H1 (cell line): ENCODE measurements at regions not wholly inside any gene's neighbourhood (a gene's known extent, or its start where the extent isn't known, plus 50 kb on each side); places are given as distances from the start of the nearest gene placed in this dataset.

ENCODE experiments used
- CTCF ChIA-PET: fragments of 300-600 bp; sonication (Branson Sonifier 250); formaldehyde crosslinking; loops from one replicate; lab custom pipeline; 2021; ENCODE audit not compliant: partially characterized antibody; lab: Charles Lee
- POLR2A ChIA-PET: fragments of 300-600 bp; sonication (Branson Sonifier 250); formaldehyde crosslinking; loops from one replicate; lab custom pipeline; 2021; ENCODE audit warnings: inconsistent platforms; ENCODE audit not compliant: partially characterized antibody; lab: Charles Lee
- DNase-seq, 2 experiments: peaks; one replicate each; pipeline versions ENCODE4 v3.0.0 to v3.0.0-alpha.2; 2010 to 2022; ENCODE audit warnings: low spot score in 2 of 2, low read depth in 1 of 2, mixed read lengths in 1 of 2
- FAIRE-seq: peaks from 2 replicates; lab custom pipeline; 2011; peaks lifted over from hg19 to GRCh38; lab: Jason Lieb, UNC
- H2AFZ ChIP-seq: 2 replicates; pipeline ENCODE4 v1.8.1; 2012; ENCODE audit warnings: low read length, inconsistent platforms
- H2AK5ac ChIP-seq: 2 replicates; pipeline ENCODE4 v1.6.1; 2013; ENCODE audit warnings: low read depth, low read length
- H2BK120ac ChIP-seq: replicated peaks from 2 replicates; pipeline ENCODE3; 2013; ENCODE audit warnings: low read depth, low read length, inconsistent platforms
- H2BK12ac ChIP-seq: 2 replicates; pipeline ENCODE4 v1.6.1; 2013; ENCODE audit warnings: low read depth, low read length
- H2BK15ac ChIP-seq: 2 replicates; pipeline ENCODE4 v1.6.1; 2013; ENCODE audit warnings: low read length
- H2BK20ac ChIP-seq: 2 replicates; pipeline ENCODE4 v1.6.1; 2013; ENCODE audit warnings: low read length
- H2BK5ac ChIP-seq: 2 replicates; pipeline ENCODE4 v1.6.1; 2013; ENCODE audit warnings: low read depth, low read length
- H3K14ac ChIP-seq: 2 replicates; pipeline ENCODE4 v1.6.1; 2013; ENCODE audit warnings: inconsistent platforms; ENCODE audit not compliant: insufficient read length
- H3K18ac ChIP-seq: 2 replicates; pipeline ENCODE4 v1.6.1; 2013; ENCODE audit warnings: low read length; ENCODE audit errors: extremely low read depth
- H3K23ac ChIP-seq: 2 replicates; pipeline ENCODE4 v1.6.1; 2013; ENCODE audit warnings: inconsistent platforms; ENCODE audit not compliant: insufficient read length
- H3K23me2 ChIP-seq: 2 replicates; pipeline ENCODE4 v1.6.1; 2013; ENCODE audit warnings: low read depth, low read length
- H3K27ac ChIP-seq: 2 replicates; pipeline ENCODE4 v1.6.1; 2011; ENCODE audit warnings: low read depth, low read length, inconsistent platforms
- H3K27me3 ChIP-seq, 4 experiments: replicated peaks in 1 of 4; 1 replicate in 1 of 4; 2 replicates in 3 of 4; pipeline versions ENCODE4 v1.6.1 to v1.8.1; 2011 to 2013; ENCODE audit warnings: low read length in 3 of 4, mild to moderate bottlenecking in 3 of 4, inconsistent platforms in 2 of 4, mixed read lengths in 2 of 4, moderate library complexity in 1 of 4; ENCODE audit not compliant: control insufficient read depth in 3 of 4, insufficient read depth in 3 of 4; ENCODE audit errors: extremely low read depth in 1 of 4
- H3K36me3 ChIP-seq, 4 experiments: 2 replicates each; pipeline versions ENCODE4 v1.6.1 to v1.8.1; 2011 to 2013; ENCODE audit warnings: mild to moderate bottlenecking in 4 of 4, low read length in 3 of 4, moderate library complexity in 2 of 4, control low read depth in 1 of 4, inconsistent platforms in 1 of 4; ENCODE audit not compliant: insufficient read depth in 4 of 4, control insufficient read depth in 2 of 4
- H3K4ac ChIP-seq: replicated peaks from 2 replicates; pipeline ENCODE3; 2013; ENCODE audit warnings: low read length, low read depth, mixed read lengths, inconsistent platforms; ENCODE audit not compliant: insufficient read length
- H3K4me1 ChIP-seq, 4 experiments: replicated peaks in 1 of 4; 1 replicate in 1 of 4; 2 replicates in 3 of 4; pipeline versions ENCODE4 v1.6.1 to v1.8.1; 2011 to 2013; ENCODE audit warnings: low read length in 3 of 4, inconsistent platforms in 2 of 4, mixed read lengths in 1 of 4; ENCODE audit not compliant: insufficient read depth in 4 of 4, control insufficient read depth in 3 of 4
- H3K4me2 ChIP-seq, 2 experiments: 2 replicates each; pipeline versions ENCODE4 v1.6.1 to v1.8.1; 2011 to 2013; ENCODE audit warnings: low read depth in 2 of 2, low read length in 2 of 2, control low read depth in 1 of 2, inconsistent platforms in 1 of 2, mild to moderate bottlenecking in 1 of 2; ENCODE audit not compliant: insufficient read depth in 1 of 2
- H3K4me3 ChIP-seq, 4 experiments: fragments of 200-600, 300-600 bp in 1 of 4; sonication (generic), shearing (Covaris generic), sonication (Bioruptor Twin) in 1 of 4; 2 replicates each; pipeline versions ENCODE4 v1.5.1 to v1.8.1; 2011 to 2016; ENCODE audit warnings: low read length in 4 of 4, low read depth in 3 of 4, control low read depth in 2 of 4, inconsistent platforms in 2 of 4, mild to moderate bottlenecking in 2 of 4, mixed read lengths in 1 of 4, moderate library complexity in 1 of 4; ENCODE audit not compliant: insufficient read depth in 2 of 4; ENCODE audit errors: extremely low read depth in 1 of 4
- H3K56ac ChIP-seq: replicated peaks from 2 replicates; pipeline ENCODE3; 2013; ENCODE audit warnings: low read depth, mild to moderate bottlenecking, mixed read lengths, low read length, inconsistent platforms; ENCODE audit not compliant: insufficient read length
- H3K79me1 ChIP-seq: 2 replicates; pipeline ENCODE4 v1.6.1; 2013; ENCODE audit warnings: low read depth, low read length, control low read depth
- H3K79me2 ChIP-seq, 2 experiments: 2 replicates each; pipeline versions ENCODE4 v1.6.1 to v1.8.1; 2012 to 2013; ENCODE audit warnings: low read length in 2 of 2, mild to moderate bottlenecking in 2 of 2, inconsistent platforms in 1 of 2; ENCODE audit not compliant: insufficient read depth in 2 of 2, control insufficient read depth in 1 of 2
- H3K9ac ChIP-seq, 4 experiments: replicated peaks in 1 of 4; 1 replicate in 1 of 4; 2 replicates in 3 of 4; pipeline versions ENCODE4 v1.6.1 to v1.8.1; 2011 to 2013; ENCODE audit warnings: low read depth in 3 of 4, low read length in 3 of 4, control low read depth in 2 of 4, mild to moderate bottlenecking in 2 of 4, moderate library complexity in 2 of 4, inconsistent platforms in 1 of 4; ENCODE audit errors: extremely low read depth in 1 of 4
- H3K9me3 ChIP-seq, 2 experiments: 2 replicates each; pipeline versions ENCODE4 v1.6.1 to v1.8.1; 2012 to 2013; ENCODE audit warnings: mild to moderate bottlenecking in 2 of 2, moderate library complexity in 2 of 2, control low read depth in 1 of 2, inconsistent platforms in 1 of 2, low read depth in 1 of 2, low read length in 1 of 2, mixed read lengths in 1 of 2; ENCODE audit not compliant: insufficient read depth in 2 of 2
- H4K20me1 ChIP-seq, 2 experiments: replicated peaks in 1 of 2; 2 replicates each; pipeline versions ENCODE3 to v1.8.1; 2011 to 2013; ENCODE audit warnings: inconsistent platforms in 2 of 2, low read length in 2 of 2, mild to moderate bottlenecking in 1 of 2; ENCODE audit not compliant: insufficient read depth in 2 of 2, control insufficient read depth in 1 of 2
- H4K5ac ChIP-seq: 2 replicates; pipeline ENCODE4 v1.6.1; 2013; ENCODE audit warnings: low read length, low read depth, mixed read lengths, inconsistent platforms; ENCODE audit not compliant: insufficient read length
- H4K8ac ChIP-seq: 2 replicates; pipeline ENCODE4 v1.8.0; 2013; ENCODE audit warnings: mild to moderate bottlenecking, moderate library complexity, low read length, inconsistent platforms; ENCODE audit not compliant: insufficient read depth; ENCODE audit errors: extremely low read depth
- H4K91ac ChIP-seq: replicated peaks from 2 replicates; pipeline ENCODE3; 2013; ENCODE audit warnings: low read length, mixed read lengths, inconsistent platforms; ENCODE audit not compliant: insufficient read length
- CBX5 ChIP-seq: fragments of 300-800, 300-1000 bp; sonication (generic); IDR thresholded peaks from 2 replicates; pipeline ENCODE4 v1.7.1; 2016; ENCODE audit warnings: antibody characterized with exemption, low read length, low read depth
- CBX8 ChIP-seq: fragments of 300-800, 300-1000 bp; sonication (generic); IDR thresholded peaks from 2 replicates; pipeline ENCODE4 v1.7.1; 2016; ENCODE audit warnings: low read depth, low read length, borderline replicate concordance
- EGR1 ChIP-seq: IDR thresholded peaks from 2 replicates; pipeline ENCODE4 v1.6.1; 2011; ENCODE audit warnings: low read depth, low read length, borderline replicate concordance
- EZH2 ChIP-seq: fragments of 200-600 bp; sonication (generic); IDR thresholded peaks from 2 replicates; pipeline ENCODE4 v1.7.1; 2012; ENCODE audit warnings: low read depth, mild to moderate bottlenecking, moderate library complexity, low read length, inconsistent platforms; ENCODE audit not compliant: severe bottlenecking
- HDAC2 ChIP-seq, 2 experiments: fragments of 300-600 bp in 1 of 2; sonication (generic) in 1 of 2; IDR thresholded peaks; 2 replicates each; pipeline ENCODE4 v1.6.1; 2011 to 2012; ENCODE audit warnings: low read depth in 2 of 2, low read length in 2 of 2, mild to moderate bottlenecking in 2 of 2, moderate library complexity in 2 of 2, borderline replicate concordance in 1 of 2, inconsistent platforms in 1 of 2
- NRF1 ChIP-seq: IDR thresholded peaks from 2 replicates; pipeline ENCODE4 v1.6.1; 2011; ENCODE audit warnings: mild to moderate bottlenecking, low read depth, low read length, improper control_type of control experiment
- PHF8 ChIP-seq: fragments of 200-600 bp; sonication (generic); conservative IDR thresholded peaks from 2 replicates; pipeline ENCODE4 v1.7.1; 2012; ENCODE audit warnings: low read depth, mild to moderate bottlenecking, inconsistent platforms, low read length, moderate library complexity
- RBBP5 ChIP-seq: IDR thresholded peaks from 2 replicates; pipeline ENCODE4 v1.7.1; 2012; ENCODE audit warnings: low read depth, mild to moderate bottlenecking, inconsistent platforms, low read length, moderate library complexity, borderline replicate concordance
- SIRT6 ChIP-seq: IDR thresholded peaks from one replicate; pipeline ENCODE4 v1.7.1; 2012; ENCODE audit warnings: low read length, inconsistent platforms
- SP1 ChIP-seq: IDR thresholded peaks from 2 replicates; pipeline ENCODE4 v1.6.1; 2011; ENCODE audit warnings: low read depth, low read length
- WGBS, 2 experiments: shearing (Covaris generic) in 1 of 2; methylation state at CpG; one replicate each; pipeline versions ENCODE4 v1.1.6 to v1.1.7; 2013 to 2015; ENCODE audit warnings: low lambda C conversion rate in 2 of 2, mixed read lengths in 2 of 2, inconsistent platforms in 1 of 2, low coverage in 1 of 2, missing lambda C conversion rate in 1 of 2; ENCODE audit not compliant: insufficient replicate concordance in 2 of 2, insufficient coverage in 1 of 2, insufficient read length in 1 of 2; ENCODE audit errors: extremely low coverage in 1 of 2, missing lambda C conversion rate in 1 of 2; 5-methylcytosine and 5-hydroxymethylcytosine counted together

DNA sequence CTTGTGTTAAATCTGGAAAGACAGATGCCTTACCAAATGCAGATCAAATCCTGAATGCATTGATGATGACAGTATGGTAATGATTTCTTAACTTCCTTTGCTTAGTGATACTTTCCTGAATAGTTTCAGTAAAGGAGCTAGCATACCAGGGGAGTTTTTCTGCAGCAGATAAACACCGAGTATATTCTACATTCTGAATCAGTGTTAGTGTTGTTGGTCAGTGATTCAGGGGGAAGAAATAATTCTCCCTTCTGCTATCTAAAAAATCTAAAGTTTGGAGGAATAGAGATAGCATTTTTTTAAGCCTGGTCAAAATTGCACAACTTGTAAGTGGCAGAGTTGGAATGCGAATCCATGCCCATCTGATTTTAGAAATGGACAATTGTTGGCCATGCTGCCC is 512.2 kb upstream of the MARCKS start:
- no peaks in the 10 kb centered on the region for H3K4me1 ChIP-seq
- H3K4ac ChIP-seq: no peak overlapping the region
- H3K27me3 ChIP-seq: no peaks in the 10 kb centered on the region
- H2BK15ac ChIP-seq: no peak overlapping the region
- no peak overlapping the region for H2BK120ac ChIP-seq
- no peak overlapping the region for H3K27ac ChIP-seq
- H3K23ac ChIP-seq: no peak overlapping the region
- H3K4me2 ChIP-seq: no peak overlapping the region
- FAIRE-seq (no peak), DNase-seq (no peak)
- CTCF ChIA-PET: no interaction called here
- H3K36me3 ChIP-seq: no peaks in the 10 kb centered on the region
- WGBS, 2 experiments: 94% methylated on average over 2 of the region's 2 CpGs; no CpG with 5 or more reads in 1 of the 2 experiments
- no peak overlapping the region for H3K14ac ChIP-seq
- no peak overlapping the region for H3K56ac ChIP-seq
- no peak overlapping the region for H2BK20ac ChIP-seq
- H2BK12ac ChIP-seq: no peak overlapping the region
- no peak overlapping the region for H4K91ac ChIP-seq
- no peak overlapping the region for H4K8ac ChIP-seq
- H3K79me1 ChIP-seq: no peaks in the 10 kb centered on the region
- no peaks in the 10 kb centered on the region for H3K23me2 ChIP-seq
- no peak overlapping the region for H2BK5ac ChIP-seq
- TF ChIP-seq RBBP5 (no peak), HDAC2 (IDR thresholded peaks at IDR 0.05; ENCODE audit: borderline replicate concordance in 1 of 2, low read depth in 2 of 2, low read length in 2 of 2) (no peak), SP1 (no peak), CBX5 (no peak), PHF8 (no peak), EGR1 (no peak), NRF1 (no peak), EZH2 (no peak), CBX8 (no peak), SIRT6 (no peak)
- H3K18ac ChIP-seq: no peak overlapping the region
- no peak overlapping the region for H3K9ac ChIP-seq
- no peak overlapping the region for H3K4me3 ChIP-seq
- H4K20me1 ChIP-seq: no peaks in the 10 kb centered on the region
- no peak overlapping the region for H4K5ac ChIP-seq
- no peaks in the 10 kb centered on the region for H3K79me2 ChIP-seq
- no peaks in the 10 kb centered on the region for H3K9me3 ChIP-seq
- POLR2A ChIA-PET: no interaction called here
- H2AFZ ChIP-seq: no peak overlapping the region
- no peak overlapping the region for H2AK5ac ChIP-seq
